HepG2 (cell line): ENCODE measurements at regions not wholly inside any gene's neighbourhood (a gene's known extent, or its start where the extent isn't known, plus 50 kb on each side); places are given as distances from the start of the nearest gene placed in this dataset.

Source experiments
- ATAC-seq: fragments of 200-7000 bp; cut with Tn5 transposase; 3 replicates; pipeline ENCODE4 v1.9.1; 2020; ENCODE audit warnings: mild to moderate bottlenecking, moderate library complexity
- BruUV-seq: library from RNA; stranded (reverse); fragments of 400-500 nt; replicated peaks from 2 replicates; lab custom pipeline; 2021; lab: Mats Ljungman, UMichigan
- CTCF ChIA-PET: fragments of 300-600 bp; formaldehyde crosslinking; extraction: SDS; loops from one replicate; lab custom pipeline; 2021; ENCODE audit warnings: low total read pairs, inconsistent platforms, low intra/inter-chr PET ratio; lab: Yijun Ruan, JAX
- POLR2A ChIA-PET: fragments of 350-600 bp; sonication (Branson Sonifier 250); formaldehyde crosslinking; loops from one replicate; lab custom pipeline; 2020; ENCODE audit warnings: antibody characterized with exemption, inconsistent platforms; lab: Yijun Ruan, JAX
- DNase-seq: peaks from one replicate; pipeline ENCODE4 v3.0.0-alpha.2; 2015; ENCODE audit warnings: low spot score
- FAIRE-seq: peaks from 3 replicates; lab custom pipeline; 2011; peaks lifted over from hg19 to GRCh38; lab: Jason Lieb, UNC
- H2AFZ ChIP-seq: one replicate; pipeline ENCODE4 v1.6.1; 2011; ENCODE audit warnings: low read length, inconsistent platforms
- H3K27ac ChIP-seq: fragments of 300-600 bp; 3 replicates; pipeline ENCODE4 v1.8.0; 2011; ENCODE audit warnings: mixed run types, mild to moderate bottlenecking, mixed read lengths, low read length, inconsistent platforms; ENCODE audit not compliant: insufficient read depth; ENCODE audit errors: extremely low read length
- H3K27me3 ChIP-seq, 2 experiments: fragments of 200-600 bp in 1 of 2; 2 replicates in 1 of 2; 3 replicates in 1 of 2; pipeline versions ENCODE4 v1.6.0 to v1.8.0; 2011; ENCODE audit warnings: low read length in 2 of 2, mild to moderate bottlenecking in 2 of 2, moderate library complexity in 2 of 2, inconsistent platforms in 1 of 2; ENCODE audit not compliant: insufficient read depth in 2 of 2, control insufficient read depth in 1 of 2
- H3K36me3 ChIP-seq, 2 experiments: fragments of 200-600 bp in 1 of 2; replicated peaks in 1 of 2; 2 replicates in 1 of 2; 3 replicates in 1 of 2; pipeline versions ENCODE4 v1.5.1 to v1.8.0; 2011; ENCODE audit warnings: low read length in 2 of 2, inconsistent platforms in 1 of 2; ENCODE audit not compliant: insufficient read depth in 2 of 2, control insufficient read depth in 1 of 2
- H3K4me1 ChIP-seq: 2 replicates; pipeline ENCODE4 v1.5.1; 2012; ENCODE audit warnings: low read length, inconsistent platforms; ENCODE audit not compliant: insufficient read depth
- H3K4me2 ChIP-seq: 2 replicates; pipeline ENCODE4 v1.6.0; 2011; ENCODE audit warnings: low read depth, low read length, inconsistent platforms
- H3K4me3 ChIP-seq, 3 experiments: fragments of 200-600 bp in 1 of 3; sonication (generic), shearing (Covaris generic) in 1 of 3; replicated peaks in 1 of 3; 2 replicates each; pipeline ENCODE4 v1.5.1; 2011 to 2016; ENCODE audit warnings: low read length in 3 of 3, inconsistent platforms in 2 of 3, low read depth in 2 of 3, mild to moderate bottlenecking in 2 of 3, control low read depth in 1 of 3, mixed read lengths in 1 of 3; ENCODE audit not compliant: insufficient read depth in 1 of 3
- H3K79me2 ChIP-seq: one replicate; pipeline ENCODE4 v1.6.1; 2011; ENCODE audit warnings: low read length, inconsistent platforms; ENCODE audit not compliant: insufficient read depth
- H3K9ac ChIP-seq: 2 replicates; pipeline ENCODE4 v1.6.0; 2011; ENCODE audit warnings: mild to moderate bottlenecking, low read depth, low read length, inconsistent platforms; ENCODE audit not compliant: insufficient read depth
- H3K9me3 ChIP-seq: 2 replicates; pipeline ENCODE4 v1.5.1; 2012; ENCODE audit warnings: mild to moderate bottlenecking, low read length
- H4K20me1 ChIP-seq: 2 replicates; pipeline ENCODE4 v1.6.0; 2011; ENCODE audit warnings: inconsistent platforms, mild to moderate bottlenecking, low read length, moderate library complexity; ENCODE audit not compliant: insufficient read depth
- CBX2 ChIP-seq, 2 experiments: fragments of 200-600 bp in 1 of 2; sonication (generic); formaldehyde crosslinking in 1 of 2; IDR thresholded peaks; 2 replicates each; pipeline versions ENCODE4 v1.7.0 to v1.8.1; 2018 to 2022; ENCODE audit warnings: low read depth in 2 of 2, low read length in 1 of 2, mild to moderate bottlenecking in 1 of 2, missing genetic modification reagents in 1 of 2
- CENPBD1 ChIP-seq: sonication (generic); formaldehyde crosslinking; IDR thresholded peaks from 2 replicates; pipeline ENCODE4 v1.8.0; 2022; ENCODE audit warnings: missing genetic modification reagents, low read depth, mild to moderate bottlenecking, borderline replicate concordance
- CSRNP1 ChIP-seq: sonication (generic); formaldehyde crosslinking; IDR thresholded peaks from 2 replicates; pipeline ENCODE4 v1.8.1; 2023; ENCODE audit warnings: mild to moderate bottlenecking, missing genetic modification reagents
- FIP1L1 ChIP-seq: fragments of 200-400 bp; formaldehyde crosslinking; IDR thresholded peaks from 2 replicates; pipeline ENCODE4 v1.6.1; 2018; ENCODE audit warnings: low read depth, mild to moderate bottlenecking, low read length, moderate library complexity, borderline replicate concordance; ENCODE audit not compliant: insufficient read depth
- KDM1A ChIP-seq: IDR thresholded peaks from 2 replicates; pipeline ENCODE4 v1.6.1; 2016; ENCODE audit warnings: missing compliant biosample characterization
- KLF13 ChIP-seq: sonication (generic); formaldehyde crosslinking; IDR thresholded peaks from 2 replicates; pipeline ENCODE4 v1.4.0; 2020; ENCODE audit warnings: mild to moderate bottlenecking, missing genetic modification reagents
- SOX5 ChIP-seq: IDR thresholded peaks from 2 replicates; pipeline ENCODE4 v1.6.1; 2016; ENCODE audit warnings: borderline replicate concordance
- SP1 ChIP-seq, 2 experiments: fragments of 450-650 bp in 1 of 2; sonication (generic) in 1 of 2; formaldehyde crosslinking in 1 of 2; IDR thresholded peaks; 2 replicates each; pipeline versions ENCODE4 v1.4.0 to v1.6.1; 2016 to 2020; ENCODE audit warnings: missing genetic modification reagents in 1 of 2
- SYNCRIP ChIP-seq: fragments of 200-400 bp; formaldehyde crosslinking; IDR thresholded peaks from 2 replicates; pipeline ENCODE4 v1.6.1; 2018; ENCODE audit warnings: mild to moderate bottlenecking, low read depth, low read length; ENCODE audit not compliant: insufficient read depth
- ZBTB43 ChIP-seq: sonication (generic); formaldehyde crosslinking; conservative IDR thresholded peaks from 2 replicates; pipeline ENCODE4 v1.4.0; 2020; ENCODE audit warnings: missing genetic modification reagents
- ZFP36L1 ChIP-seq: sonication (generic); formaldehyde crosslinking; IDR thresholded peaks from 2 replicates; pipeline ENCODE4 v1.8.0; 2022; ENCODE audit warnings: mild to moderate bottlenecking, missing genetic modification reagents, moderate library complexity
- ZNF207 ChIP-seq: fragments of 450-650 bp; IDR thresholded peaks from 2 replicates; pipeline ENCODE4 v1.6.1; 2016; ENCODE audit warnings: antibody characterized with exemption, borderline replicate concordance
- ZNF235 ChIP-seq: sonication (generic); formaldehyde crosslinking; IDR thresholded peaks from 2 replicates; pipeline ENCODE4 v1.8.1; 2023; ENCODE audit warnings: mild to moderate bottlenecking, missing genetic modification reagents, borderline replicate concordance
- ZNF569 ChIP-seq: sonication (generic); formaldehyde crosslinking; IDR thresholded peaks from 2 replicates; pipeline ENCODE4 v1.5.0; 2020; ENCODE audit warnings: mild to moderate bottlenecking, missing genetic modification reagents, moderate library complexity, borderline replicate concordance
- ZNF709 ChIP-seq: sonication (generic); formaldehyde crosslinking; IDR thresholded peaks from 2 replicates; pipeline ENCODE4 v1.5.0; 2020; ENCODE audit warnings: mild to moderate bottlenecking, missing genetic modification reagents
- WGBS: methylation state at CpG from one replicate; pipeline ENCODE4 v1.1.6; 2017; ENCODE audit warnings: low lambda C conversion rate; 5-methylcytosine and 5-hydroxymethylcytosine counted together
- in situ Hi-C: cut with HindIII; loops from 2 replicates; pipeline ENCODE4 v1.10.0; 2017; ENCODE audit warnings: low pct_unique_long_range_greater_than_20kb; ENCODE audit not compliant: extremely low pct_ligation_motif_present
- intact Hi-C: fragments of 100-400 bp; cut with micrococcal nuclease; formaldehyde crosslinking; loops from one replicate; pipeline ENCODE4 v1.10.0; 2022; ENCODE audit not compliant: unreplicated experiment

GRCh38 chr6:4287372-4287771 is 152.0 kb upstream of the ECI2 start:
- intact Hi-C loops (no loop called here), in situ Hi-C loops (no loop called here)
- no peak overlapping the region for H3K27ac ChIP-seq
- TF ChIP-seq SP1 (IDR thresholded peaks at IDR 0.05) (no peak), SP1 (CRISPR knock-in tag; IDR thresholded peaks at IDR 0.05) (no peak), FIP1L1 (no peak), CSRNP1 (CRISPR knock-in tag) (no peak), ZNF235 (no peak), ZBTB43 (CRISPR knock-in tag) (no peak), ZNF569 (CRISPR knock-in tag) (no peak), ZNF207 (no peak), SYNCRIP (no peak), ZNF709 (CRISPR knock-in tag) (no peak), KDM1A (no peak), SOX5 (CRISPR knock-in tag) (no peak), KLF13 (CRISPR knock-in tag) (no peak), ZFP36L1 (CRISPR knock-in tag) (no peak), CENPBD1 (CRISPR knock-in tag) (no peak), CBX2 (IDR thresholded peaks at IDR 0.05; ENCODE audit: low read depth, low read length) (no peak), CBX2 (CRISPR knock-in tag; IDR thresholded peaks at IDR 0.05; ENCODE audit: low read depth) (no peak)
- H3K4me3 ChIP-seq, result no peak overlapping the region
- no peaks in the 10 kb centered on the region for H4K20me1 ChIP-seq
- no peak overlapping the region for H2AFZ ChIP-seq
- FAIRE-seq (no peak), ATAC-seq (no peak), DNase-seq (no peak)
- no peaks in the 10 kb centered on the region for H3K9me3 ChIP-seq
- H3K4me2 ChIP-seq, result no peak overlapping the region
- no peaks in the 10 kb centered on the region for H3K79me2 ChIP-seq
- no peaks in the 10 kb centered on the region for H3K4me1 ChIP-seq
- ChIA-PET CTCF (no interaction called here), POLR2A (no interaction called here)
- no peak overlapping the region for H3K9ac ChIP-seq
- no peaks in the 10 kb centered on the region for H3K36me3 ChIP-seq
- H3K27me3 ChIP-seq, result peaks cover 0 to 45% of the 10 kb centered on the region in 2 experiments; a peak in 3 of 5 replicates
- WGBS, result 13% methylated on average over 7 of the region's 7 CpGs
- BruUV-seq, result no TSS peak
